ENCODE measurements at regions not wholly inside any gene's neighbourhood (a gene's known extent, or its start where the extent isn't known, plus 50 kb on each side); places are given as distances from the start of the nearest gene placed in this dataset.

DNA sequence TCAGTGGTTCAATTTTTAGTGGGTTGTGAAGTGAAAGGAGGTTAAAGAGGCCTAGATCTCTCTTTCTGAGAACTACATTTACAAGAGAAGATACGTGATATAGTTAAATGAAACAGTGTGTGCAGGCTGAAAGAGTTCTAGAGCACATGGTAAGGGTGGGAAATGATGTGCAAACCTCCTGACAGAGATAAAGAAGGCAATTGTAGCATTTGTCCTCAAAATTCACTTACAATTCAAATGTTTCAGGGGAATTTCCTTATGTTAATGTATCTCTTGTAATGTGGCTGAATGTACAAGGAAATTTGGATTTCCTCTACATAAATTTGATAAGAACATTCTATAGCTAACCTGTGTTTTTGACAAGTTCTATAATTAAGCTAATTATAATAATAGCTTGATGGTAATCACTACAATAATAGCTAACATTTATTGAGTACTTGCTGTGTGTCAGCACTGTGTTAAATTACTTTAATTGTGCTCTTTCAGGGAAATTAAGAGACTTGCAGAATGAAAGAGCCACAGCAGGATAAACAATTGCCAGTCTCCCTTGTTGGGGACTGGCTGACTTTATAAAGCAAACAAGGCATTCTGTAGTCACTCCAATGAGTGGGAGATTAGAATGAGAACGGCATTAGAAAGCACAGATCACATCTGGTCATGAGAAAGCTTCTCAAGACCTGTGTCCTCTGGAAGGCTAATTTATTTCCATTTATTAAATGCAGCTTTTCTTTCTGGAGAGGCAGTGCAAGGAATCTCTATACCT lies 139.7 kb upstream of the TMEM72 start:
- DNase-seq (ENCODE audit: low read depth, low spot score) (no peak), ATAC-seq (no peak)
- Histone ChIP-seq H3K36me3 (ENCODE audit: control insufficient read depth in 1 of 2, insufficient read depth in 2 of 2, low read length in 2 of 2) (no peaks in the 10 kb centered on the region), H3K9me2 (ENCODE audit: insufficient read depth) (no peaks in the 10 kb centered on the region), H3K4me1 (ENCODE audit: control insufficient read depth in 1 of 2, insufficient read depth in 2 of 2, low read length in 2 of 2) (no peaks in the 10 kb centered on the region), H3K27me3 (ENCODE audit: insufficient read depth, low read length) (peaks cover 30% of the 10 kb centered on the region), H3K9ac (ENCODE audit: low read length) (no peak overlapping the region), H3K9me3 (ENCODE audit: control insufficient read depth in 1 of 2, insufficient read depth in 1 of 2, low read depth in 1 of 2, low read length in 2 of 2) (no peaks in the 10 kb centered on the region), H3K4me2 (ENCODE audit: low read length) (no peak overlapping the region), H3K27ac (ENCODE audit: low read depth, low read length) (no peak overlapping the region), H2AFZ (ENCODE audit: low read depth, low read length, poor library complexity, severe bottlenecking) (no peak overlapping the region), H3K4me3 (replicated peaks in 1 of 2; ENCODE audit: low read depth in 1 of 2, low read length in 2 of 2) (no peak overlapping the region), H4K20me1 (ENCODE audit: insufficient read depth) (no peaks in the 10 kb centered on the region), H3K79me2 (ENCODE audit: insufficient read depth, low read length) (no peaks in the 10 kb centered on the region)
- RAD21 ChIA-PET (ENCODE audit: low non-redundant PET in 1 of 2, low total read pairs in 2 of 2, uncharacterized antibody in 2 of 2, unreplicated experiment in 2 of 2), result no interaction called here
- TF ChIP-seq POLR2AphosphoS5 (IDR thresholded peaks at IDR 0.05; ENCODE audit: low read depth, low read length) (no peak), SRF (IDR thresholded peaks at IDR 0.05; ENCODE audit: low read depth) (no peak)
- BruUV-seq (replicated peaks), result no TSS peak
- POLR2A ChIA-PET, result no interaction called here
- CTCF ChIA-PET, result no interaction called here
- intact Hi-C loops (cut with micrococcal nuclease), result no loop called here

GRCh38 chr10:44773565-44773964 lies 137.6 kb upstream of the TMEM72 start:
- intact Hi-C loops (cut with micrococcal nuclease), result no loop called here
- no peaks in the 10 kb centered on the region for H3K9me3 ChIP-seq (ENCODE audit: control insufficient read depth in 1 of 2, insufficient read depth in 1 of 2, low read depth in 1 of 2, low read length in 2 of 2)
- ATAC-seq (no peak), DNase-seq (ENCODE audit: low read depth, low spot score) (no peak)
- H3K9ac ChIP-seq (ENCODE audit: low read length), result no peak overlapping the region
- no peaks in the 10 kb centered on the region for H3K4me1 ChIP-seq (ENCODE audit: control insufficient read depth in 1 of 2, insufficient read depth in 2 of 2, low read length in 2 of 2)
- no peak overlapping the region for H3K4me3 ChIP-seq (replicated peaks in 1 of 2; ENCODE audit: low read depth in 1 of 2, low read length in 2 of 2)
- BruUV-seq (replicated peaks), result no TSS peak
- TF ChIP-seq SRF (IDR thresholded peaks at IDR 0.05; ENCODE audit: low read depth) (no peak), POLR2A (IDR thresholded peaks at IDR 0.05; ENCODE audit: borderline replicate concordance, extremely low read depth, insufficient read depth, insufficient read length) (no peak), FOSL1 (IDR thresholded peaks at IDR 0.05; ENCODE audit: low read depth) (no peak), ZBTB33 (IDR thresholded peaks at IDR 0.05; ENCODE audit: extremely low read depth, insufficient replicate concordance, low read length) (no peak), ZFX (IDR thresholded peaks at IDR 0.05) (no peak), EGR1 (IDR thresholded peaks at IDR 0.05; ENCODE audit: low read depth) (no peak), CBX3 (IDR thresholded peaks at IDR 0.05; ENCODE audit: low read depth) (no peak), RAD21 (IDR thresholded peaks at IDR 0.05; ENCODE audit: low read depth) (no peak)
- H3K27ac ChIP-seq (ENCODE audit: low read depth, low read length), result no peak overlapping the region
- H2AFZ ChIP-seq (ENCODE audit: low read depth, low read length, poor library complexity, severe bottlenecking), result no peak overlapping the region
- ChIA-PET CTCF (no interaction called here), RAD21 (ENCODE audit: low non-redundant PET in 1 of 2, low total read pairs in 2 of 2, uncharacterized antibody in 2 of 2, unreplicated experiment in 2 of 2) (no interaction called here), POLR2A (no interaction called here)
- no peaks in the 10 kb centered on the region; the same call in 1 of the 2 replicates for H4K20me1 ChIP-seq (ENCODE audit: insufficient read depth)
- H3K9me2 ChIP-seq (ENCODE audit: insufficient read depth), result no peaks in the 10 kb centered on the region
- H3K4me2 ChIP-seq (ENCODE audit: low read length), result no peak overlapping the region
- no peaks in the 10 kb centered on the region for H3K79me2 ChIP-seq (ENCODE audit: insufficient read depth, low read length)
- H3K27me3 ChIP-seq (ENCODE audit: insufficient read depth, low read length), result peaks cover 30% of the 10 kb centered on the region
- no peaks in the 10 kb centered on the region for H3K36me3 ChIP-seq (ENCODE audit: control insufficient read depth in 1 of 2, insufficient read depth in 2 of 2, low read length in 2 of 2)

All from HCT116 (cell line).